Fibroblast of lung (primary cell): ENCODE measurements at regions not wholly inside any gene's neighbourhood (a gene's known extent, or its start where the extent isn't known, plus 50 kb on each side); places are given as distances from the start of the nearest gene placed in this dataset.

Experiments used
- DNase-seq, 2 donors: peaks; one replicate each; pipeline versions ENCODE4 v3.0.0 to v3.0.0-alpha.2; 2010; ENCODE audit warnings: low read depth in 2 of 2
- H2AFZ ChIP-seq: 2 replicates; pipeline ENCODE4 v1.5.1; 2012; ENCODE audit warnings: low read length, control low read depth, inconsistent platforms
- H3K27ac ChIP-seq: 2 replicates; pipeline ENCODE4 v1.5.1; 2011; ENCODE audit warnings: low read length, control low read depth; ENCODE audit not compliant: insufficient read depth
- H3K27me3 ChIP-seq: 2 replicates; pipeline ENCODE4 v1.5.1; 2011; ENCODE audit warnings: mild to moderate bottlenecking, low read length; ENCODE audit not compliant: control insufficient read depth, insufficient read depth
- H3K36me3 ChIP-seq: 2 replicates; pipeline ENCODE4 v1.5.1; 2011; ENCODE audit warnings: low read length; ENCODE audit not compliant: control insufficient read depth, insufficient read depth
- H3K4me1 ChIP-seq: 2 replicates; pipeline ENCODE4 v1.5.1; 2011; ENCODE audit warnings: low read length; ENCODE audit not compliant: control insufficient read depth, insufficient read depth; ENCODE audit errors: extremely low read depth
- H3K4me2 ChIP-seq: 2 replicates; pipeline ENCODE4 v1.5.1; 2011; ENCODE audit warnings: low read length, control low read depth; ENCODE audit not compliant: insufficient read depth; ENCODE audit errors: extremely low read depth
- H3K4me3 ChIP-seq, 4 experiments: fragments of 200-600 bp in 1 of 4; sonication (generic) in 1 of 4; replicated peaks in 1 of 4; 2 replicates each; pipeline ENCODE4 v1.5.1; 2011 to 2016; ENCODE audit warnings: low read length in 4 of 4, low read depth in 3 of 4, mild to moderate bottlenecking in 3 of 4, control low read depth in 2 of 4, inconsistent platforms in 1 of 4, mixed read lengths in 1 of 4; ENCODE audit not compliant: insufficient read depth in 1 of 4; ENCODE audit errors: control extremely low read depth in 1 of 4
- H3K79me2 ChIP-seq: 2 replicates; pipeline ENCODE4 v1.5.1; 2012; ENCODE audit warnings: mild to moderate bottlenecking, low read length, inconsistent platforms; ENCODE audit not compliant: control insufficient read depth, insufficient read depth
- H3K9ac ChIP-seq: 2 replicates; pipeline ENCODE4 v1.5.1; 2011; ENCODE audit warnings: mild to moderate bottlenecking, low read length, control low read depth; ENCODE audit not compliant: insufficient read depth
- H3K9me3 ChIP-seq: 2 replicates; pipeline ENCODE4 v1.5.1; 2012; ENCODE audit warnings: low read depth, low read length; ENCODE audit not compliant: control insufficient read depth, insufficient read depth
- H4K20me1 ChIP-seq: 2 replicates; pipeline ENCODE4 v1.5.1; 2011; ENCODE audit warnings: low read length; ENCODE audit not compliant: control insufficient read depth, insufficient read depth; ENCODE audit errors: extremely low read depth
- CTCF ChIP-seq, 2 donors: IDR thresholded peaks in 1 of 2; conservative IDR thresholded peaks in 1 of 2; 1 replicate in 1 of 2; 2 replicates in 1 of 2; pipeline ENCODE4 v1.5.1; 2011 to 2012; ENCODE audit warnings: low read length in 2 of 2, control low read depth in 1 of 2, inconsistent platforms in 1 of 2, low read depth in 1 of 2, mild to moderate bottlenecking in 1 of 2
- EZH2 ChIP-seq: IDR thresholded peaks from 2 replicates; pipeline ENCODE4 v1.5.1; 2012; ENCODE audit warnings: low read length, control low read depth, mild to moderate bottlenecking; ENCODE audit errors: missing control alignments

- H3K36me3 ChIP-seq = no peaks in the 10 kb centered on the region
- no peaks in the 10 kb centered on the region for H4K20me1 ChIP-seq
- DNase-seq = no peak
- no peak overlapping the region for H3K9ac ChIP-seq
- TF ChIP-seq CTCF (conservative IDR thresholded peaks at IDR 0.05 in 1 of 2, IDR thresholded peaks at IDR 0.05 in 1 of 2; ENCODE audit: low read depth in 1 of 2, low read length in 2 of 2) (no peak), EZH2 (no peak)
- H3K9me3 ChIP-seq = no peaks in the 10 kb centered on the region
- no peak overlapping the region for H3K4me2 ChIP-seq
- H3K4me1 ChIP-seq = no peaks in the 10 kb centered on the region
- H3K27me3 ChIP-seq = no peaks in the 10 kb centered on the region
- no peak overlapping the region for H3K4me3 ChIP-seq
- no peaks in the 10 kb centered on the region for H3K79me2 ChIP-seq
- H3K27ac ChIP-seq = no peak overlapping the region
- no peak overlapping the region for H2AFZ ChIP-seq
Observed at GRCh38 chr1:215453440-215453839, 113.7 kb upstream of the KCTD3 start.

GRCh38 chr1:215457213-215457612 is 109.9 kb upstream of the KCTD3 start:
- no peak overlapping the region for H3K4me2 ChIP-seq
- no peaks in the 10 kb centered on the region for H4K20me1 ChIP-seq
- H3K4me1 ChIP-seq = no peaks in the 10 kb centered on the region
- no peak overlapping the region for H2AFZ ChIP-seq
- TF ChIP-seq EZH2 = no peak
- TF ChIP-seq CTCF (conservative IDR thresholded peaks at IDR 0.05 in 1 of 2, IDR thresholded peaks at IDR 0.05 in 1 of 2; ENCODE audit: low read depth in 1 of 2, low read length in 2 of 2) = no peak
- no peak for DNase-seq
- no peaks in the 10 kb centered on the region for H3K27me3 ChIP-seq
- H3K9ac ChIP-seq = no peak overlapping the region
- H3K27ac ChIP-seq = no peak overlapping the region
- no peaks in the 10 kb centered on the region for H3K79me2 ChIP-seq
- no peaks in the 10 kb centered on the region for H3K9me3 ChIP-seq
- H3K36me3 ChIP-seq = no peaks in the 10 kb centered on the region
- H3K4me3 ChIP-seq = no peak overlapping the region

- H3K79me2 ChIP-seq = no peaks in the 10 kb centered on the region
- H3K4me1 ChIP-seq = no peaks in the 10 kb centered on the region
- no peak overlapping the region for H3K4me2 ChIP-seq
- no peaks in the 10 kb centered on the region for H4K20me1 ChIP-seq
- no peak overlapping the region for H3K27ac ChIP-seq
- no peak overlapping the region for H3K4me3 ChIP-seq
- H3K27me3 ChIP-seq = no peaks in the 10 kb centered on the region
- no peak overlapping the region for H3K9ac ChIP-seq
- H3K36me3 ChIP-seq = no peaks in the 10 kb centered on the region
- DNase-seq = peak in 1 of 2 donors; percentile 69
- H2AFZ ChIP-seq = no peak overlapping the region
- no peaks in the 10 kb centered on the region for H3K9me3 ChIP-seq
- TF ChIP-seq CTCF (conservative IDR thresholded peaks at IDR 0.05 in 1 of 2, IDR thresholded peaks at IDR 0.05 in 1 of 2; ENCODE audit: low read depth in 1 of 2, low read length in 2 of 2) (no peak), EZH2 (no peak)
Observed at GRCh38 chr1:215458104-215458503, 109.0 kb upstream of the KCTD3 start.
